HG02981 (cell line): ENCODE measurements at regions not wholly inside any gene's neighbourhood (a gene's known extent, or its start where the extent isn't known, plus 50 kb on each side); places are given as distances from the start of the nearest gene placed in this dataset.

Experiments
- ATAC-seq: cut with Tn5 transposase; IDR thresholded peaks from one replicate; pipeline ENCODE4 v1.9.1; 2021; ENCODE audit warnings: mild to moderate bottlenecking, moderate library complexity; ENCODE audit not compliant: unreplicated experiment

DNA sequence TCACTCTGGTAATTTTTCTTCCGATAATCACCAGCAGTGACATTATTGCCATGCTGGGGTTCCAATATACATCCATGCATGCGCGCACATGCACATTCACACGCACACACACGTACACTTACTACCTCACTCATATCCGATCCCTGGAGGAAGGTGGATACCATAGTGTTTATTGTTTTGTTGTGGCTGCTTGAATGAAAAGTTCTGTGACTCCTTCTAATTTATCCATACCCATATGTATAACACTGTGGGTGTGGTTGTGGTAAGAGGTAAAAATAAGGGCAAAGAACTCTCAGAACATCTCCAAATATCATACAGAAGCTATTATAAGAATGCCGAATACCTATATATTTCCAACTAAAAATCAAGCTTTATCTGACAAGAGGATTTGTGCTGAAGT lies 407.8 kb upstream of the PODXL start:
- no peak for ATAC-seq

DNA sequence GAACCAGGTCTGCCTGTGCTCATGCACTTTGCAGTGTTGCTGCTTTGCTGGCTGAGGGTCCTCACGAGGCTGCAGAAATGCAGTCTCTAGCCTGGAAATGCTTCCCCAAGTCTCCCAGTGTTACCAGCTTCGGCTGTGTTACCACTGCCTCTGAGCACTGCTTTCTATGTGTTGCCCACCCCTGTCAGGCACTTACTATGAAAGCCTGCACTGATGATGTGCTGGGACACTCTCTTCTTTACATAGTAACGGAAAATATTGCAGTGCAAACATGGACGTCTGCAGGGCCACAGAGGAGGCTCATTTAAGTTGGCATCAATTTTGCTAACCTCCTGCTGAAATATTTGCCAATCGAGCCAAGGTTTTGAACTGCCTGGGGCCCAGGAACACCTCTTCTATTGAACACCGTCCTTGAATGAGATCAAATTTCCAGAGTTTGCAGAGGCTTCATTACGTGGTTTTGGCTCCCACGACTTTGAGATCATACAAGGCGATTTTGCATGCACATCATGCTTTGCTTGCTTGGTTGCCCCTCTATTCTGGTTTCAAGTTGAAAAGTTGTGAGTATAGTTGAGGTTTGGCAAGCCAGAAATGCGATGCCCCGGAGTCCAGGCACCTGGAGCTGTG lies 404.7 kb upstream of the PODXL start:
- no peak for ATAC-seq

DNA sequence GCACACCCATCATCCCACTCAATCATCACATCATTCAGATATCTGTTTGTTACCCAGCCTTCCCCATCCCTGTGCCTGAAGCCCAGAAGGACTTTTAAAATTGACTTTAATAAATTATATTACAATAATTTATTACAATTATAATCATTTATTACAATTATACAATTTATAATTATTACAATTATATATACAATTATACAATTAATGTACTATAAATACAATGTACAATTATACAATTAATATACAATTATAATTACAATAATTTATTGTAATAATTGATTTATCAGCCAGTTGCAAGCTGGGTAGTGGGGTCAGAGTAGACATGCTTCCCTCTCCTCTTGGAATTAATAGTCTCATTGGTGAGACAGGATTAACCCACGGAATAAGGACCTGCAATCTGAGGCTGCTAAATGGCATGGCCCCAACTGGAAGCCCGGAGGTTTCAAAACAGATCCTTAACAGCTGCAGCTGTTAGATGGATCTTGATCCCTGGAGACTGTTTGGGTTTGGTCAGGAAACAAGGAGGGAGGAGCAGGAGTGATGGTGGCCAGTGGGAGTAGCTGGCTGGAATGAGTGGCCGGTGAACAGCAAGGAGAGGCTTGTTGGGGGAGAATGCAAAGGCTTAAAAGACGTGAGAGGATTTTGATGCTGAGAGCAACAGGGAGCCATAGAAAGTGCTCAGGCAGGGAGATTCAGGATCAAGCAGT lies 402.8 kb upstream of the PODXL start:
- no peak for ATAC-seq

DNA sequence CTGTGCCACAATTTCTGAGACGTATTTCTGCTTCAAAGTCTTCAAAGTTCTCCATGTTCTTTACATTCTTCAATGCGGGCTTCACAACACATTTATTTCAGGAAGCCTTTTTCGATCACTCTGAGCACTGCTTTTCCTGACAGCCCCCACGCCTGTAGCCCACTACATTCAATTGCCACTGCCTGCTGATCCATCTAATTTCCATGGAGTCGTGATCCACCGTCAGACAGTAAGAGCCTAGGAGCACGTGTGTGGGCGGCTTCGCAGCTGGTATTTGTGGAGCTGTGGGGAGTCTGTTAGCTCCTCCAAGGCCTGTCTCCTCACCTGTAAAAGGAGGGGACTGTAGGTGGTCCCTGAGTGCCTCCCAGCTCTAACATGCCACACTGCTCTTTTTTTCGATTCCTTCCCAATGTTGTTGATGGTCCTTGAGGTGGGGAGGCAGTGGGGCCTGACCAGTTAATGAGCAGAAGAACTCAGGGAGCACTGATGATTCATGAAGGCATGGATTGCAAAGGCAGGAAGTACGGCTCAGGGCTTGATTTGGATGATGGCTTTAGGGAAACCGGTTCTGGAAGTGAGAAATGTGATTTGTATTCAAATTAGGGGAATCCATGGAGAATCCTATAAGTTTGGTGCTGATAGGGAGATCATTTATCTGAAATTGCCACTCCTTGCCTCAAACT lies 401.1 kb upstream of the PODXL start:
- no peak for ATAC-seq

DNA sequence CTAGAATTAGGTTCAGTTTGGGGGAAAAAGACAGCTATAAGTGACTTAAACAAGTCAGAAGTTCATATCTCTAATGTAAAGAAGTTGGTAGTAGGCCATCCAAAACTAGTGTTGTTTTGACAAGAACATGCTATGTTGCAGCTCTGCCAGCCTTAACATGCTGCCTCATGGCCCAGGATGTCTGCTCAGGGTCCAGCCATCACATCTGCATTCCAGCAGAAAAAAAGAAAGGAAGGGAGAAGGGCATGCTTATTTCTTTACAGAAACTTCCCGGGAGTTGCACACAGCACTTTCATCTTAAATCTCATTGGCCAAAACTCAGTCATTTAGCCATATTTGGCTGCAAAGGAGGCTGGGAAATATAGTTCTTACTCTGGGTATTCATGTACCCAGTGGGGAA lies 400.4 kb upstream of the PODXL start:
- no peak for ATAC-seq

DNA sequence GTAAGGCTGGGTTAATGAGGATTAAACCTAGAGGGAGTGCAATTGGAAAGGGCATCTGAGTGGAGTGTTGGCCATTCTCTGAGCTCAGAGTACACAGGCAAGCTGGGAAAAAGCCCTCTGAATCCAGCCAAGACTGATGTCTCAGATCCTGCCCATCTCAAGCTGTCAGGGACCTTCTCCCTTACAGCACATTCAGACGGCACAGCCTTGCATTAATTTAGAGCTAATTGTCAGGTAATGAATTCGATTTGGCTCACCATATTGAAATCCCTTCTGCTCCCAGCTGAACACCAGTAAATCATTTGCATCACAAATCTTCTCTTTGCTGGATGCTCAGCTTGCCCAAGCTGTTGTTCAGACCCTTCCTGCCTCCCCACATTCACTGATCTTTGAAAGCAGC lies 399.3 kb upstream of the PODXL start:
- no peak for ATAC-seq

DNA sequence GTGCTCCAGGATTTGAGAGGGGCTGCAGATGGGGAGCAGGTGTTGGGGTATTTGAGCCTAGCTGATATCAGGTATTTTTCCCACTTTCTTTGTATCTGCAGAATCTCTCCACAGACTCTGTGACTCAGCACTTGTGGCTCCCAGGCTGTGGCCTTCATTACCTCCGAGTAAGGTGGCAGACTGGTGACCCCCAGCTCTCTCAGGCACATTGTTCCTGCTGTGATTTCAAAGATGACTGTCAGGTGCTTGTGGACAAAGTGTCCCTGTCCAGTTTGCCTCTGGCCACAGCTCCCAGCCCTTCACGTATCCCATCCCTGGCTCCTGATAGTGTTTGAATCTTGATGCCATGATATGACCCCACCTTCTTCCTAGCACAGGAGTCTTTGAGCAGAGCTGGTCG lies 396.8 kb upstream of the PODXL start:
- ATAC-seq: no peak

DNA sequence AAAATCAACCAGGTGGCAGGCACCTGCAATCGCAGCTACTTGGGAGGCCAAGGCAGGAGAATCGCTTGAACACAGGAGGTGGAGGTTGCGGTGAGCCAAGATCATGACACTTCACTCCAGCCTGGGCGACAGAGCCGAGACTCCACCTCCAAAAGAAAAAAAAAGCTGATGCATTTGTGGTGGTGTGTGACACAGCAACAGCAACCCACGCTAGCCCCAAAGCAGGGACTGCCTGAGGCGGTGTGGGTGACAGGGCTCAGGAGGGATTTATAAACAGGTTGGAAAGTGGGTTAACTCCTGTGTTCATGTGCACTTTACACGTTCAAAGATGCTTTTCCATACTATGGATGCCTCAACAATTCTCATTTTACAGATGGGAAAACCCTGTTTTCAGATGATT lies 395.9 kb upstream of the PODXL start:
- ATAC-seq: no peak

DNA sequence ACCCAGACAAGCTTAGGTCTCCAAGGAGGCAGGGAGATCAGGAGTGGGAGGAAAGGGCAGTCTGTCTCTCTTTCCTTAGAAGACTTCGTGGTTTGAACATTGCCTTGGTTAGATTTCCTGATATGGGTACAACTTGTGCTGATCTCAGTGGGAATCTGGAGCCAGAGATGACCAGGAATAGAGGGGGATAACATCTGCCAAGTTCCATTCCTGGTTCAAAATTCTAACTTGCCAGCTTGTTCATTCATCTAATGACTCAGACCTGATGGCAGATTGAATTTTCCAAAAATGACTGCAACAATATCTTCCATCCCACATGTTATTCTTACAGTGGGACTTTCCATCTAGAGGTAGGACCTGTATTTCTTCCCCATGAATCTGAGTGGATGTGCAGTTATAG lies 394.3 kb upstream of the PODXL start:
- no peak for ATAC-seq

DNA sequence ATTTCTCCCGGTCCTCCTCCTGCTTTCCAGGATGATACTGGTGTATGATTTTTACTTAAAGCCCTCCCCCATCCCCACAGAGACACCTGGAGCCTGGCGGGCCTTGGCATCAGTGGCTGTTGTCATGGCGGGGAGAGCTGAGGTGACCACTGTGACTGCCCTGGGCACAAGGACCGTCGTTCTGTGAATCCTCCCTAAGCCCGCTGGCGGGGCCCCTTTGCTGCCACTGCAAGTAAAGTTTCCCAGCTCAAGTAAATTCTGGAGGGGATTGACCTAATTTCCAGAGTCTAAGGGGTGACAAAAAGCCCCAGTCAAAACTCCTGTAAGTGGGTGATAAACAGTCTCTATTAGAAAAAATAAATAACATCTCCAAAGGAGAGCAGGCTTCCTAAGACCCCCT lies 393.2 kb upstream of the PODXL start:
- no peak for ATAC-seq

DNA sequence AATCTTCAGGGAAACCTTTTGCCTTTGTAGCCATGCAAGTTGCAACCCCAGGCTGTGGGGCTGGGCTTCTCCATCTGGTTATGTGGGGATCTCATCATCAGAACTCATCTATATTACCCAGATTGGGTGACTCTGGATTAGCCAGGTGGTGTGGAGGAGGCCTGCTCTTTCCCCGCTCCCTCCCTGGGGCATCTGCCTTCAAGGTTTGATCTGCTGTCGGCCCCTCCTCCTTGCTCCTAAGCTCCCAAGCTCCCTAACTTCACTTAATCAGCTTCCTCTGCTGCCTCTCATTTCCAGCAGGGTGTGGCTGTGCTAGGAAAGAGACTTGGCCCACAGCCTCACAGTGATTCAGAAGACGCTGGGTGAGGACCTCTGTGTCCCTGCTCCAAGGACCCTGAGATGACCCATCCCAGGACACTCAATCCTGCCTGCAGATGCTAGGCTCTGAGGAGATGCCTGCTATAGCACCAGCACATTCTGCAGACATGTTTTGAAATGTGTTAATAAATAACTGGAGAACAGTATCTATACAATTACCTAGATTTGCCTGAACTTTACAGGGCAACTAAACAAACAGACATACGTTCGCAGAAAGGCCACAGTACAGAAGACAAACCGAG lies 392.1 kb upstream of the PODXL start:
- no peak for ATAC-seq

DNA sequence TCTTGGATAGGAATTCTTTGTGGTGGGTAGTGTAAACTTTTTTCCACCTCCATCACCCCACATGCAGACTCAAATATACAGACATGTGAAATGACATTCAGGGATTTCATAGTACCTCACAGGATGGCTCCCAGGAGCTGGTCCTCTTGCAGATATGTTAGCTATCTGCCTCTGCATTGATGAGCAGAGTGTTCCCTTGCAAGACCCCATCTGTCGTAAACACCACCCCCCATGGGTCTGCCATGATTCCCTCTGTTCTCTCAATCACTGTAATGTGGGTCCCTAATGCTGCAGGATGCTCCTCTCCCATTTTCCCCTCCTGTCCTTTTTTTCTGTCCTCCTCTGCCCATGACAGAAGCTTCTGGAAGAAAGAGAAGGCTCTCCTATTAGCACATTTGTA lies 391.2 kb upstream of the PODXL start:
- ATAC-seq: no peak

DNA sequence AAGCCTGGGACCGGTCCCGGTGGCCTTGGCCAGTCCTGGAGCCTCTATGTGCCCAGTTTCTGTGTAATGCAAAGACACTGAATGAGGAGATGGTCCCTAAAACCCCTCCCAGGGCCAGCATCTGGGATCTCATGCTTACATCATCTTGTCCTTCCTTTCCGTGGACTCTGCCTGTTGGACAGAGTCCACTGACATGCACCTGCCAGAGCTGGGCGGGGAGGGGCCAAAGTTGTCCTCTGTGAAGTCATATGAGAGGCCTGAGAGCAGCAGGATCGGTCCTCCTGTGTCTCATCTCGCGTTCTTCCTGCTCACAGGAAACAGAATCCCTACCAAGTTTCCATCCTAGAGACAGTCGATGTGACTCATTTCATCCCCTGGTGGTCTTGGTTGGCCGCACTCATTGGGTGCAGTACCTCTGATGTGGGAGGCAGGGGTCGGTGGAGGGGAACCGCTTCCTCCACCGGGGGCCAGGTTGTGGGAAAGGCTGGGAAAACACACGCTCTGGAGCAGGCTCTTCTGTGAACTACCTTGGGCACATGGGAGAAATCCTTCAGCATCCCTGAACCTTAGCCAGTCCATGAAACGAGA lies 389.6 kb upstream of the PODXL start:
- ATAC-seq: no peak

DNA sequence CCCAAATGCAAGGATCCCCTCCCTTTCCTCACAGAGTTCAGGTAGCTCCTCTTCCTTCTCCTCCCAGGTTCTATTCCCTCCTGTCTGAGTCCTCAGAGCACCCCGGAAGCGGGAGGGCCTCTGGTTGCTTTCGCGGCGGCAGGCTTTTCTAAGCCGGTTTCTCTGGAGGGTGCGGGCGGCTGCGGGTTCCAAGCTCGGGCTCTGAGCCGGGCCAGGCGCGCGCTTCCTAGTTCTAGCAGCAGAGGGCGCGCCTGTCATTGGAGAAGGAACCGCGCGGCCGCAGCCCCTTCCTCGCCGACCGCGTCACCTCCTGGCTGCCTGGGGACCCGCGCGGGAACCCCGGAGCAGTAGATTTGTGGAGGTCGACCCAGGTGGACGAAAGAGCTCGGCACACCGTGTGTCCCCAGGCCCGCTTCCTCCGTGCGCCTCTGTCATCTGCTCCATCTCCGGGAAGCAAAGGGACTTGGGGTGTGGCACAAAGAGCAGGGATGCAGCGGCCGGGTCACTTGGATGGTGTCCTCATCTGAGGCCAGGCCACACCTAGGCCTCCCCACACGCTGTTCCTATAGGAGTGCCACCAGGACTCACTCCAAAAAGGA lies 389.0 kb upstream of the PODXL start:
- ATAC-seq: peak; percentile 70

DNA sequence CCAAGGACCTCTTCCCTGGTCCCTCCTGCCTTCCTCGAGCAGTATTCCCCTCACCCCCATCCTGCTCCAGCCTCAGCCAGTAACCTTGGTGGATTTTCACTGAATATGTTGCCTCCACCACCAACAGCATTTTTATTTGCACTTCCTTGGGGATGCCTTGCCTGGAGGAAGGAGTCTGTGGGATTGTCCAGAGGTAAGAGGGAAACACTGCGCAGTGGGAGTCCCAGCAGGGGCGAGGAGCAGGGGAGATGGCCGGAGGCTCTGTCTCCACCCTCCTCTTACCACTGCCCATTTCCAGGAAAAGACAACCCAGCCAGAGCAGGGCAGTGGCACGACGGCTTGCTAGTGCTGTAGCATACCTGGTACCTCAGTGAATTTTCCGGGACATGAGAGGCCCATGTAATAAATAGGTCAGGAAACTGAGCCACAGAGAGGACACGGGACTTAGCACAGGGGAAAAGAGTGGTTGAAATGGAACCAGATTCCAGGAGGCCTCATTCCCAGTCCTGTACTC lies 388.2 kb upstream of the PODXL start:
- no peak for ATAC-seq

DNA sequence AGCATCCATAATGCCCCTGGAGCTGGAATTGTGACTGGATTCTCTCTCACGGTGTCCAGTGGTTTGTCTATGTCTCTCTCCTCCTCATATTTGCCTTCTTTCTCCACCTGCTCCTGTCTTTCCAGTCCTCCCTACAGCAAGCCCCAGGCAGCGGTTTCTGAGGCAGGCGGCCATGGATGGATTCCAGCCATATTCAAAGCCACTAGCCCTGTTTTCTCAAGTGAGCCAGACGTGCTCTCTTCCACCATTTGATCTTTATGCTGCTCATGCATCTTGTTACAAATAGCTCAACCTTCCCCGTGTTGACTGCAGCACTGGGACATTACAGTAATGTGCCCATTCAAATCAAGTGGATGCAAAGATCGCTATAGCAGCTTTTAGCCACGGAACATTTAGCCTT lies 387.2 kb upstream of the PODXL start:
- no peak for ATAC-seq

DNA sequence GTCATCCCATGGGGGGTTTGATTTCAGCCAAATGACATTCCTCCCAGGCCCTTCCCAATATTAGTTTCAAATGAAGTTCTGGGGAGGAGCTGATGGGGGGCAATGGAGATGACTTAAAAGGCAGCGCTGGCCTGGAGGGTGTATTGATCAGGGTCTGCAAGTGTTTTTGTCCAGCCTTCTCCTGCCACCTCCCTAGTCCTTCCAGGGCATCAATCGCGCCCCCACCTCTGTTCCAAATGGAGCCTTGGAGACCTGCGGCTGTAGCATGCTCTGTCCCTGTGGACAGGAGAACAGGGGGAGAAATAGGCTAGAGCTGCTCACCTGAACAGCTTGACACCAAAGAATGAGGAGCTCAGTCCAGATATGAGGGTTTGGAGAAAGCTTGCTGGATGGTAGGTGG lies 386.8 kb upstream of the PODXL start:
- no peak for ATAC-seq

DNA sequence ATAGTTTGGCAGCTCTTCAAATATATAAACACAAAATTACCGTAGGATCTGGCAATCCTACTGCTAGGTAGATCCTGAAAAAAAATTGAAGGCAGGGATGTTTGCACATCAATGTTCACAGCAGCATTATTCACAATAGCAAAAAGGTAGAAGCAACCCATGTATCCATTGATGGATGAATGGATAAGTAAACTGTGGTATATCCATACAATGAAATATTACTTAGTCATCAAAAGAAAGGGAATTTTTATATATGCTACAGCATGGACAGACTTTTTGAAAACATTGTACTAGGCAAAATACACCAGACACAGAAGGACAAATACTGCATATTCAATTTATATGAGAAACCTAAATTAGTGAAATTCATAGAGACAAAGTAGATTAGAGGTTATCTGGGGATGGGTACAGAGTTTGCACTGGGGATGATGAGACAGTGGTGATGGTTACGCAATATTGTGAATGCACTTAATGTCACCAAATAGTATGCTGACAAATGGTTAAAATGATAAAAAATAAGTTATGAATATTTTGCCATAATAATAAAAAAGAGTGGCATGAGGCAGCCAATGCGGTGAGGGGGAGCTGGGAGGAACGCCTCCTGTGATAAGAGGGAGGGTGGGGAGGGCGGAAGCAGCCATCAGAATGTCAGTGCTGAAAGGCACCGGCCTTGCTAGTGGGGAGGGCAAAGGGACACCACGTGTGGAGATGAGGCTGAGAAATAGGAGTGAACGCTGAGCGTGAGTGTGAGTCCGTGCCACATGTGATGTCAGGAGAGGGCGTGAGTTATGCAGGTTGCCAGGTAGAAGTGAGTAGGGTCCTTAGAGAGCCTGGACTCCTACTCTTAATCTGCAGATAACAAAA lies 386.1 kb upstream of the PODXL start:
- ATAC-seq: no peak

DNA sequence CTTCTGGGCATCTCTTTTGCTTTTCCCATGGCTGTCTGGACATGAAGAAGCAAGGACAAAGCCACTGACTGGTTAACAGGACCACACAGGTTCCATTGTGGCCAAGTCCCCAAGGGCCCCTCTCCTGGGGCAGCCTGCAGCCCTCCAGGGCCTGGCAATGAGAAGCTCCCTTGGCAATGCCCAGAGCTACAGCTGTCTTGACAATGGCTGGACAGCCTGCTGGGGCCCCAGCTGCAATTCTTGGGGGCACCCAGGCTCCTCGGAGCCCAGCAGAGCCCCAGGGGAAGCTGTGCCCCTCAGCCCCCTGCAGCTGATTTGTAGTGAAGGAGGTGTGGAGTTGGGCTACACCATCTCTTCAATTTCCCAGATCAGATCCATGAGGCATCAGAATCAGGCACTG lies 384.9 kb upstream of the PODXL start:
- no peak for ATAC-seq

DNA sequence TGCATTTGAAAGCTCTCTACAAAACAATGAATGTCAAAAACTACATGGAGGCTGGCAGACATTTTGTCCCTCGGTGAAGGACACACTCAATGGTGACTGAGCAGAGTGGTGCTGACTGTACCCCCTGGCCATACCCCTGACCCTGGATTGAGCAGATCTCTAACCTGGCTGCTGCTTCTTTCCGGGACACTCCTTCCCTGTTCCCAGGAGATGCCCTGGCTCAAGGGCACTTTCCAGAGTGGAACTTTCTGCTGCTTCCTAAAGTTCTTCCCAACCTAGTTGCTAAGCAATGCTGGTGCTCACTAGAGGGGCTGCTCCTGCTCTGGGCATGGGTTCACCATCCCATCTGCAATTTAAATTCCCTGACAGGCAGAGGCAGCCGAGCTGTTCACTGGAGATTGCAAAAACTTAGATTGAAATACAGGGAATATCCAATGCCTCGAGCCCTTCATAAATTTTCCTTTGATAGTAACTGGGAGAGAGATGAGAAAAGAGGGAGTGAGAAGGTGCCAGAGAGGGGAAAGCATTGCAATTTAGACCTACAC lies 384.3 kb upstream of the PODXL start:
- ATAC-seq: no peak
